A172 (cell line): ENCODE measurements at regions not wholly inside any gene's neighbourhood (a gene's known extent, or its start where the extent isn't known, plus 50 kb on each side); places are given as distances from the start of the nearest gene placed in this dataset.
"Not testable (repeated sequence)": the region's sequence is repeated elsewhere in the genome, so short reads cannot be mapped to it uniquely, and the experiment has no call there.

Experiments
- DNase-seq: peaks from one replicate; pipeline ENCODE4 v3.0.0-alpha.2; 2015; ENCODE audit warnings: low spot score

GRCh38 chr4:116665716-116666115 lies 419.7 kb downstream of the TRAM1L1 start:
- no peak for DNase-seq

GRCh38 chr4:116664198-116664597 lies 421.2 kb downstream of the TRAM1L1 start:
- DNase-seq = no peak

- DNase-seq = no peak
These were observed 446.3 kb downstream of the TRAM1L1 start for GRCh38 chr4:116639070-116639577.

- no peak for DNase-seq
These were observed 446.8 kb downstream of the TRAM1L1 start for GRCh38 chr4:116638592-116638991.

- DNase-seq = no peak
These were observed 448.5 kb downstream of the TRAM1L1 start for GRCh38 chr4:116636917-116637316.

GRCh38 chr4:116632269-116632668 lies 453.1 kb downstream of the TRAM1L1 start:
- DNase-seq = no peak

- DNase-seq = no peak
These were observed 456.8 kb downstream of the TRAM1L1 start for GRCh38 chr4:116628598-116628997.

- DNase-seq = no peak
These were observed 457.8 kb downstream of the TRAM1L1 start for GRCh38 chr4:116627545-116627944.

GRCh38 chr4:116619508-116619907 lies 465.9 kb downstream of the TRAM1L1 start:
- not testable (repeated sequence) for DNase-seq

GRCh38 chr4:116618638-116619037 lies 466.7 kb downstream of the TRAM1L1 start:
- DNase-seq = no peak

GRCh38 chr4:116603096-116603495 lies 482.3 kb downstream of the TRAM1L1 start:
- DNase-seq = no peak

- DNase-seq = no peak
These were observed 485.5 kb downstream of the TRAM1L1 start for GRCh38 chr4:116599859-116600258.

- no peak for DNase-seq
These were observed 486.2 kb downstream of the TRAM1L1 start for GRCh38 chr4:116598980-116599789.

- DNase-seq = no peak
These were observed 487.0 kb downstream of the TRAM1L1 start for GRCh38 chr4:116598155-116598979.

GRCh38 chr4:116590648-116591047 lies 494.7 kb downstream of the TRAM1L1 start:
- DNase-seq = no peak

- DNase-seq = no peak
These were observed 496.6 kb downstream of the TRAM1L1 start for GRCh38 chr4:116588783-116589182.

GRCh38 chr4:116585246-116585645 lies 500.1 kb downstream of the TRAM1L1 start:
- no peak for DNase-seq

GRCh38 chr4:116577321-116577720 lies 508.1 kb downstream of the TRAM1L1 start:
- DNase-seq = no peak

- no peak for DNase-seq
These were observed 511.8 kb downstream of the TRAM1L1 start for GRCh38 chr4:116573540-116573939.

GRCh38 chr4:116561768-116562167 lies 523.6 kb downstream of the TRAM1L1 start:
- no peak for DNase-seq

- no peak for DNase-seq
These were observed 533.6 kb downstream of the TRAM1L1 start for GRCh38 chr4:116551806-116552205.

- DNase-seq = no peak
These were observed 537.7 kb downstream of the TRAM1L1 start for GRCh38 chr4:116547632-116548031.

GRCh38 chr4:116546759-116547158 lies 538.6 kb downstream of the TRAM1L1 start:
- DNase-seq = no peak
